ENCODE measurements at regions not wholly inside any gene's neighbourhood (a gene's known extent, or its start where the extent isn't known, plus 50 kb on each side); places are given as distances from the start of the nearest gene placed in this dataset.

DNA sequence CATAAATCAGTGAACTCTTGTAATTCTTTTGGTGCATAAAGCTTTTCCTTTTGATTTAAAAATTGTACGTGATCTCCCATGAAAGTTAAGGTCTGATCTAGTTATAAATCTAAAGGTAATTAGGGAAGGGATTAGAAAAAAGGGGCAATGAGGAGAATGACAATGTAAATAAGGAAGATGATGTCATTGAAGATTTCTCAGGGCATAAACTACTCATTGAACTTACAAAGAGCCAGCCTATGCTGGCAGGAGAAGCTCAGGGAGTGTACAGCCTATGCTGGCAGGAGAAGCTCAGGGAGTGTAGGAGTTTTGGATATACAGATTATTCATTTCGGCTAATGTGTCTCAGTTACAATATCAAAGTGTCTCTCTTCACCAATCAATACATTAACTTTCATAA lies 1533.5 kb upstream of the ADGRL3 start (continued):
- TF ChIP-seq ZNF462 (CRISPR knock-in tag; IDR thresholded peaks at IDR 0.05) (no peak), POLR2AphosphoS5 (IDR thresholded peaks at IDR 0.05; ENCODE audit: low read depth) (no peak)

- H3K4me3 Mint-ChIP-seq, result no peak overlapping the region
- no peak for ATAC-seq
- no peak overlapping the region for H3K27ac Mint-ChIP-seq
- no peaks in the 10 kb centered on the region for H4K20me1 ChIP-seq (replicated peaks; ENCODE audit: insufficient read depth)
- H3F3A ChIP-seq (replicated peaks; ENCODE audit: low read depth), result no peaks in the 10 kb centered on the region
- H3K4me1 ChIP-seq (ENCODE audit: insufficient read depth), result peaks cover 9% of the 10 kb centered on the region
- no peak overlapping the region for H3K4me2 ChIP-seq
- H3K27me3 ChIP-seq (ENCODE audit: insufficient read depth), result no peaks in the 10 kb centered on the region
- H3K36me3 ChIP-seq (ENCODE audit: insufficient read depth), result no peaks in the 10 kb centered on the region
- H3K9me2 ChIP-seq (ENCODE audit: insufficient read depth), result no peaks in the 10 kb centered on the region
- no peaks in the 10 kb centered on the region for H3K79me2 ChIP-seq (replicated peaks; ENCODE audit: insufficient read depth)
- no peak overlapping the region for H3K27ac ChIP-seq (ENCODE audit: low read depth)
- H3K4me1 Mint-ChIP-seq, result peaks cover 14% of the 10 kb centered on the region
- H3K36me3 Mint-ChIP-seq (ENCODE audit: low read depth), result no peaks in the 10 kb centered on the region
- no peak overlapping the region for H2AFZ ChIP-seq
- no peak for DNase-seq (ENCODE audit: low spot score)
- H3K27me3 Mint-ChIP-seq (ENCODE audit: insufficient read depth, low read depth, poor library complexity), result no peaks in the 10 kb centered on the region
- H3K9me3 Mint-ChIP-seq, result no peaks in the 10 kb centered on the region
- H3K4me3 ChIP-seq, result no peak overlapping the region
- TF ChIP-seq, protein P1, sequence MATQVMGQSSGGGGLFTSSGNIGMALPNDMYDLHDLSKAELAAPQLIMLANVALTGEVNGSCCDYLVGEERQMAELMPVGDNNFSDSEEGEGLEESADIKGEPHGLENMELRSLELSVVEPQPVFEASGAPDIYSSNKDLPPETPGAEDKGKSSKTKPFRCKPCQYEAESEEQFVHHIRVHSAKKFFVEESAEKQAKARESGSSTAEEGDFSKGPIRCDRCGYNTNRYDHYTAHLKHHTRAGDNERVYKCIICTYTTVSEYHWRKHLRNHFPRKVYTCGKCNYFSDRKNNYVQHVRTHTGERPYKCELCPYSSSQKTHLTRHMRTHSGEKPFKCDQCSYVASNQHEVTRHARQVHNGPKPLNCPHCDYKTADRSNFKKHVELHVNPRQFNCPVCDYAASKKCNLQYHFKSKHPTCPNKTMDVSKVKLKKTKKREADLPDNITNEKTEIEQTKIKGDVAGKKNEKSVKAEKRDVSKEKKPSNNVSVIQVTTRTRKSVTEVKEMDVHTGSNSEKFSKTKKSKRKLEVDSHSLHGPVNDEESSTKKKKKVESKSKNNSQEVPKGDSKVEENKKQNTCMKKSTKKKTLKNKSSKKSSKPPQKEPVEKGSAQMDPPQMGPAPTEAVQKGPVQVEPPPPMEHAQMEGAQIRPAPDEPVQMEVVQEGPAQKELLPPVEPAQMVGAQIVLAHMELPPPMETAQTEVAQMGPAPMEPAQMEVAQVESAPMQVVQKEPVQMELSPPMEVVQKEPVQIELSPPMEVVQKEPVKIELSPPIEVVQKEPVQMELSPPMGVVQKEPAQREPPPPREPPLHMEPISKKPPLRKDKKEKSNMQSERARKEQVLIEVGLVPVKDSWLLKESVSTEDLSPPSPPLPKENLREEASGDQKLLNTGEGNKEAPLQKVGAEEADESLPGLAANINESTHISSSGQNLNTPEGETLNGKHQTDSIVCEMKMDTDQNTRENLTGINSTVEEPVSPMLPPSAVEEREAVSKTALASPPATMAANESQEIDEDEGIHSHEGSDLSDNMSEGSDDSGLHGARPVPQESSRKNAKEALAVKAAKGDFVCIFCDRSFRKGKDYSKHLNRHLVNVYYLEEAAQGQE (IDR thresholded peaks at IDR 0.05; ENCODE audit: unreplicated experiment), result no peak
- TF ChIP-seq, protein P2, sequence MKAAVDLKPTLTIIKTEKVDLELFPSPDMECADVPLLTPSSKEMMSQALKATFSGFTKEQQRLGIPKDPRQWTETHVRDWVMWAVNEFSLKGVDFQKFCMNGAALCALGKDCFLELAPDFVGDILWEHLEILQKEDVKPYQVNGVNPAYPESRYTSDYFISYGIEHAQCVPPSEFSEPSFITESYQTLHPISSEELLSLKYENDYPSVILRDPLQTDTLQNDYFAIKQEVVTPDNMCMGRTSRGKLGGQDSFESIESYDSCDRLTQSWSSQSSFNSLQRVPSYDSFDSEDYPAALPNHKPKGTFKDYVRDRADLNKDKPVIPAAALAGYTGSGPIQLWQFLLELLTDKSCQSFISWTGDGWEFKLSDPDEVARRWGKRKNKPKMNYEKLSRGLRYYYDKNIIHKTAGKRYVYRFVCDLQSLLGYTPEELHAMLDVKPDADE (IDR thresholded peaks at IDR 0.05), result no peak
- TF ChIP-seq, protein P3, sequence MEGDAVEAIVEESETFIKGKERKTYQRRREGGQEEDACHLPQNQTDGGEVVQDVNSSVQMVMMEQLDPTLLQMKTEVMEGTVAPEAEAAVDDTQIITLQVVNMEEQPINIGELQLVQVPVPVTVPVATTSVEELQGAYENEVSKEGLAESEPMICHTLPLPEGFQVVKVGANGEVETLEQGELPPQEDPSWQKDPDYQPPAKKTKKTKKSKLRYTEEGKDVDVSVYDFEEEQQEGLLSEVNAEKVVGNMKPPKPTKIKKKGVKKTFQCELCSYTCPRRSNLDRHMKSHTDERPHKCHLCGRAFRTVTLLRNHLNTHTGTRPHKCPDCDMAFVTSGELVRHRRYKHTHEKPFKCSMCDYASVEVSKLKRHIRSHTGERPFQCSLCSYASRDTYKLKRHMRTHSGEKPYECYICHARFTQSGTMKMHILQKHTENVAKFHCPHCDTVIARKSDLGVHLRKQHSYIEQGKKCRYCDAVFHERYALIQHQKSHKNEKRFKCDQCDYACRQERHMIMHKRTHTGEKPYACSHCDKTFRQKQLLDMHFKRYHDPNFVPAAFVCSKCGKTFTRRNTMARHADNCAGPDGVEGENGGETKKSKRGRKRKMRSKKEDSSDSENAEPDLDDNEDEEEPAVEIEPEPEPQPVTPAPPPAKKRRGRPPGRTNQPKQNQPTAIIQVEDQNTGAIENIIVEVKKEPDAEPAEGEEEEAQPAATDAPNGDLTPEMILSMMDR (conservative IDR thresholded peaks at IDR 0.05; ENCODE audit: low read depth in 2 of 2), result no peak
- TF ChIP-seq POLR2AphosphoS5 (IDR thresholded peaks at IDR 0.05; ENCODE audit: low read depth), result no peak
- no peak for TF ChIP-seq JUNB (IDR thresholded peaks at IDR 0.05; ENCODE audit: unreplicated experiment)
- TF ChIP-seq ZNF331 (CRISPR knock-in tag; IDR thresholded peaks at IDR 0.05; ENCODE audit: low read depth), result no peak
- no peak for TF ChIP-seq EZH2phosphoT487 (IDR thresholded peaks at IDR 0.05; ENCODE audit: unreplicated experiment)
- TF ChIP-seq ZNF114 (CRISPR knock-in tag; IDR thresholded peaks at IDR 0.05), result no peak
- TF ChIP-seq CREB1 (CRISPR knock-in tag; IDR thresholded peaks at IDR 0.05; ENCODE audit: low read depth), result no peak
- no peak for TF ChIP-seq NANOG (IDR thresholded peaks at IDR 0.05; ENCODE audit: borderline replicate concordance)
Measured at GRCh38 chr4:59671037-59671436, 1529.1 kb upstream of the ADGRL3 start.
